ENCODE measurements at regions not wholly inside any gene's neighbourhood (a gene's known extent, or its start where the extent isn't known, plus 50 kb on each side); places are given as distances from the start of the nearest gene placed in this dataset.

DNA sequence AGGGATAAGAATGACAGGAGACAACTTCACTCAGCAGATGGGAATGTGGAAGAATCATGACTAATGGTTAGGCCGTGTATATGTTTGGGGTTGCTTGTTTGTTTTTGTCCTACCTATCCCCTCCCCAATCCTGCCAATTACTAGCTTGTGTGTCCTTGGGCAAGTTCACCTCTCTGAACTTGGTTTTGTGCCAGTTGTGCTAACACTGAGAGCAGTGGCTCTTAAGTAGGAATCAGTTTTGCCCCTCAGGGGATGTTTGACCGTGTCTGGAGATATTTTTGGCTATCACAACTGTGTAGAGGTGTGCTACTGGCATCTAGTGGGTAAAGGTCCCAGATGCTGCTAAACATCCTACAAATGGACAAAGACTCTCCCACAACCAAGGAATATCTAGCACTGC is 287.0 kb downstream of the DMRT2 start:
- Mint-ChIP-seq H3K27ac (no peak overlapping the region), H3K4me3 (no peak overlapping the region), H3K36me3 (ENCODE audit: low read depth) (no peaks in the 10 kb centered on the region), H3K4me1 (no peaks in the 10 kb centered on the region), H3K27me3 (ENCODE audit: low read depth) (no peaks in the 10 kb centered on the region), H3K9me3 (peaks cover 10% of the 10 kb centered on the region)
- TF ChIP-seq, protein P1, sequence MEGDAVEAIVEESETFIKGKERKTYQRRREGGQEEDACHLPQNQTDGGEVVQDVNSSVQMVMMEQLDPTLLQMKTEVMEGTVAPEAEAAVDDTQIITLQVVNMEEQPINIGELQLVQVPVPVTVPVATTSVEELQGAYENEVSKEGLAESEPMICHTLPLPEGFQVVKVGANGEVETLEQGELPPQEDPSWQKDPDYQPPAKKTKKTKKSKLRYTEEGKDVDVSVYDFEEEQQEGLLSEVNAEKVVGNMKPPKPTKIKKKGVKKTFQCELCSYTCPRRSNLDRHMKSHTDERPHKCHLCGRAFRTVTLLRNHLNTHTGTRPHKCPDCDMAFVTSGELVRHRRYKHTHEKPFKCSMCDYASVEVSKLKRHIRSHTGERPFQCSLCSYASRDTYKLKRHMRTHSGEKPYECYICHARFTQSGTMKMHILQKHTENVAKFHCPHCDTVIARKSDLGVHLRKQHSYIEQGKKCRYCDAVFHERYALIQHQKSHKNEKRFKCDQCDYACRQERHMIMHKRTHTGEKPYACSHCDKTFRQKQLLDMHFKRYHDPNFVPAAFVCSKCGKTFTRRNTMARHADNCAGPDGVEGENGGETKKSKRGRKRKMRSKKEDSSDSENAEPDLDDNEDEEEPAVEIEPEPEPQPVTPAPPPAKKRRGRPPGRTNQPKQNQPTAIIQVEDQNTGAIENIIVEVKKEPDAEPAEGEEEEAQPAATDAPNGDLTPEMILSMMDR (IDR thresholded peaks at IDR 0.05; ENCODE audit: unreplicated experiment in 3 of 3): no peak

DNA sequence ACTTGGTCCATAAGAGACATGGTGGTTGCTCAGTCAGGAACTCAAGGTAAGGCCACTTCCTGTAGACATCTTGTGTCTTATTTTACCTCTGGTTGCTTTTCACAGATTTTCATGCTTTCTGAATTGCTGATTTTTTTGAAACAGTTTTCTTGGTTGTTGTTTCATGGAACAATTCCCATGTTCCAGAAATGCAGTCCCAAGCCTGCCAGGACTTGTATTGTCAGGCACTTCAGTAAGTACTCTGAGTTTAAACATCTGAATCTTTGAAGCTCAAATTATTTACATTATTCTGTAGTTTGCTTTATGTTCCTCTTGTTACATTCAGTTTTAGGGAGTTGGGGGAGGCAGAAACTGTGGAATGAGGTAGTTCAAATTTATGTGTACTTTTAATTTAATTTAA is 290.2 kb downstream of the DMRT2 start:
- TF ChIP-seq, protein P1 (IDR thresholded peaks at IDR 0.05; ENCODE audit: unreplicated experiment in 3 of 3): no peak
- Mint-ChIP-seq H3K4me3 (no peak overlapping the region), H3K27ac (no peak overlapping the region), H3K9me3 (peaks cover 19% of the 10 kb centered on the region), H3K4me1 (no peaks in the 10 kb centered on the region), H3K27me3 (ENCODE audit: low read depth) (no peaks in the 10 kb centered on the region), H3K36me3 (ENCODE audit: low read depth) (no peaks in the 10 kb centered on the region)

DNA sequence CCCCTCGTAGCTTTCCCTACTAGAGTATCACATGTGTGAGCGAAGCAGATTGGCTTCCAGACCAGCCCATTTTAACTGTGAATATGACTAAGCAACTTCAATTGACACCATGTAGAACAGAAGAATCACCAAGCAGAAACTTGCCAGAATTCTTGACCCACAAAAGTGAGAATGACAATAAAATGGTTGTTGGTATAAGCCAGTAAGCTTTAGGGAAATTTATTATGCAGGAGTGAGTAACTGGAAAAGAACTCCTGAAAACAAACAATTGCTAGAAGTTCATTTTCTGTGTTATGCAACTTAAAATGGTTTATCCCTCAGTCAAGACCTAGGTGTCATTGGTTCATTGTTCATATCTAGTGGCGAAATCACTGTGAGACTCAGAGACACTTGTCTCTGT is 303.1 kb downstream of the DMRT2 start:
- peaks cover 7% of the 10 kb centered on the region for H3K4me1 Mint-ChIP-seq
- H3K9me3 Mint-ChIP-seq: peaks cover 4% of the 10 kb centered on the region
- H3K4me3 Mint-ChIP-seq: no peak overlapping the region

DNA sequence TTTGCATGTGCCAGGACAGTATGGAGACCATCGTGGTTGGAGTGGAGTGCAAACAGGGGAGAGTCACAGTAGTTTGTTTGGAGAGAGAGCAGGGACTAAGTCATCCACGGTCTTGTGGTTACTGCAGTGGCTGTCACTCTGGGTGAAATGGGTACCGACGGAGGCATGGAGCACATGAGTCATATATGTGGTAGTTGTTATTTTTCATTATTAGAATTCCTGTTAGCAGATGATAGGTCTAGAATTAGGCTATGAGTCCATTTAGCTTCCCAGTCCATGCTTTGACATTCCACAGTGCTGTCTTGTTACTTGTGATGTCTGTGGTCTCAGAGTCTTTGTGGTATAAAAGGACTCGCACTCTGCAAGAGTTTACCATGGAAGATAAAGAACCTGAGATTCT is 303.9 kb downstream of the DMRT2 start:
- Mint-ChIP-seq H3K27ac (no peak overlapping the region), H3K36me3 (ENCODE audit: low read depth) (no peaks in the 10 kb centered on the region), H3K4me1 (peaks cover 7% of the 10 kb centered on the region), H3K27me3 (ENCODE audit: low read depth) (no peaks in the 10 kb centered on the region), H3K9me3 (peaks cover 4% of the 10 kb centered on the region), H3K4me3 (no peak overlapping the region)
- TF ChIP-seq, protein P1 (IDR thresholded peaks at IDR 0.05; ENCODE audit: unreplicated experiment in 3 of 3): no peak

More for the DNA sequence above, 303.1 kb downstream of the DMRT2 start:
- Mint-ChIP-seq H3K36me3 (ENCODE audit: low read depth) (no peaks in the 10 kb centered on the region), H3K27ac (no peak overlapping the region), H3K27me3 (ENCODE audit: low read depth) (no peaks in the 10 kb centered on the region)
- TF ChIP-seq, protein P1 (IDR thresholded peaks at IDR 0.05; ENCODE audit: unreplicated experiment in 3 of 3): no peak

DNA sequence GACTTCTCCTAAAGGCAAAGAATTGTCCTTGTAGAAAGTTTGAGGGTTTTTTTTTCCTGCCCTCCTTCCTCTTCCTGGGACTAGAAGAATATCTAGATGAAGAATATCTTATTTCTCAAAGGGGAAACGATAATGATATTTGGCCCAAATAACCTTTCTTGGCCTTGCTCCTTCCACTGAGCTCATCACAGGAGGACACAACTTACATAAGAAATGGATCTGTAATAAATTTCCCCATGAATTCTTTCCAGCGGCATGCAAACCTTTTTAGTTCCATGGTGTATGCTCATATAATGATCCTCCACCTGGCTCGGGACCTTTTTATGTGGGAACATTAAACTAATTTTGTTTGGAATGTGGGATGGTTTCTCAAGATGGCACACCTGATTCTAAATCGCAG is 304.4 kb downstream of the DMRT2 start:
- H3K4me1 Mint-ChIP-seq: peaks cover 7% of the 10 kb centered on the region
- no peak overlapping the region for H3K27ac Mint-ChIP-seq
- no peaks in the 10 kb centered on the region for H3K27me3 Mint-ChIP-seq (ENCODE audit: low read depth)
- peaks cover 4% of the 10 kb centered on the region for H3K9me3 Mint-ChIP-seq
- H3K4me3 Mint-ChIP-seq: no peak overlapping the region
- TF ChIP-seq, protein P1 (IDR thresholded peaks at IDR 0.05; ENCODE audit: unreplicated experiment in 3 of 3): no peak
- no peaks in the 10 kb centered on the region for H3K36me3 Mint-ChIP-seq (ENCODE audit: low read depth)

DNA sequence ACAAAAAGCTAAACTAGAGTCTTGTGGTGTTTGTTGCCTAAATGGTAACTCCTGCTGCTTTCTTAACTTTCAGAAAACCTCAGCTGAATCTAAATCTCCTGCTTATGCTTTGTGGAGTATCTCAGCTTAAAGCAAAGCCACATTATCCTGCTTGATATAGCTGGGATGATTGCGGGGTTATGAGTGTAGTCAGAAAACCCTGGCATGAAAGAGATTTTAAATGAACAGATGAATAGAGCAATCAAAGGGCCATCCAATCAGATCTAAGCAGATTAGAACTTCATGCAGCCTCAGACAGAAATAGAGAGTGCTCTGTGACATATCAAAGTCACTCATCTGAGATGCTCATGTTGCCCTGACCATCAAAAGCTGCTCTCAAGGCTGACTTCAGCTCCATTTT is 305.5 kb downstream of the DMRT2 start:
- H3K4me3 Mint-ChIP-seq: no peak overlapping the region
- no peaks in the 10 kb centered on the region for H3K27me3 Mint-ChIP-seq (ENCODE audit: low read depth)
- H3K27ac Mint-ChIP-seq: no peak overlapping the region
- H3K4me1 Mint-ChIP-seq: peaks cover 7% of the 10 kb centered on the region
- peaks cover 4% of the 10 kb centered on the region for H3K9me3 Mint-ChIP-seq
- TF ChIP-seq, protein P1 (IDR thresholded peaks at IDR 0.05; ENCODE audit: unreplicated experiment in 3 of 3): no peak
- H3K36me3 Mint-ChIP-seq (ENCODE audit: low read depth): no peaks in the 10 kb centered on the region

All from nephron (organoid).